Gastrocnemius medialis (tissue), 4 donors: ENCODE measurements at regions not wholly inside any gene's neighbourhood (a gene's known extent, or its start where the extent isn't known, plus 50 kb on each side); places are given as distances from the start of the nearest gene placed in this dataset.
A peak's percentile ranks its signal among the peaks of the same experiment; 100 is the strongest.

Source experiments
- ATAC-seq, 2 donors: fragments of 150-250 bp; one replicate each; pipeline ENCODE4 v1.9.1; 2016
- DNase-seq, 2 donors: peaks; one replicate each; pipeline ENCODE4 v3.0.0-alpha.2; 2019
- H3K27ac ChIP-seq, 4 donors: fragments of 200-600 bp; sonication (generic); 1 replicate in 1 of 4; 2 replicates in 3 of 4; pipeline ENCODE4 v1.5.1; 2016 to 2018; ENCODE audit warnings: mild to moderate bottlenecking in 2 of 4, moderate library complexity in 1 of 4
- H3K27me3 ChIP-seq, 3 donors: fragments of 200-600 bp; sonication (generic) in 2 of 3; 1 replicate in 1 of 3; 2 replicates in 2 of 3; pipeline versions ENCODE4 v1.5.1 to v1.6.0; 2016 to 2019; ENCODE audit warnings: mild to moderate bottlenecking in 1 of 3, moderate library complexity in 1 of 3
- H3K36me3 ChIP-seq, 2 donors: fragments of 200-600 bp; sonication (generic) in 1 of 2; one replicate each; pipeline ENCODE4 v1.5.1; 2017 to 2018
- H3K4me1 ChIP-seq, 2 donors: fragments of 200-600 bp; sonication (generic) in 1 of 2; one replicate each; pipeline ENCODE4 v1.5.1; 2016 to 2017; ENCODE audit warnings: mild to moderate bottlenecking in 2 of 2
- H3K4me3 ChIP-seq, 4 donors: fragments of 200-600 bp; sonication (generic) in 3 of 4; 1 replicate in 1 of 4; 2 replicates in 3 of 4; pipeline ENCODE4 v1.5.1; 2016 to 2019; ENCODE audit warnings: mild to moderate bottlenecking in 2 of 4
- H3K9me3 ChIP-seq, 3 donors: fragments of 200-600 bp; sonication (generic) in 2 of 3; 1 replicate in 1 of 3; 2 replicates in 2 of 3; pipeline ENCODE4 v1.5.1; 2016 to 2019
- CTCF ChIP-seq, 5 experiments: fragments of 450-650 bp in 3 of 5; fragments of 200-600 bp in 2 of 5; sonication (generic) in 2 of 5; IDR thresholded peaks in 4 of 5; conservative IDR thresholded peaks in 1 of 5; 1 replicate in 4 of 5; 2 replicates in 1 of 5; pipeline ENCODE4 v1.5.1; 2016 to 2019; ENCODE audit warnings: antibody characterized with exemption in 5 of 5, mild to moderate bottlenecking in 3 of 5, moderate library complexity in 3 of 5
- POLR2A ChIP-seq, 2 donors: fragments of 450-650 bp; IDR thresholded peaks; one replicate each; pipeline ENCODE4 v1.6.1; 2017; ENCODE audit warnings: antibody characterized with exemption in 2 of 2, mild to moderate bottlenecking in 2 of 2, moderate library complexity in 2 of 2
- in situ Hi-C, 4 donors: fragments of 200-750 bp; cut with MboI; loops; one replicate each; pipeline versions ENCODE4 v1.15.0 to v1.8.0; 2017; ENCODE audit warnings: low sequenced_read_pairs in 4 of 4
- intact Hi-C: fragments of 100-400 bp; cut with DNase I; formaldehyde crosslinking; loops from one replicate; pipeline ENCODE4 v1.15.1; 2023; ENCODE audit warnings: low total_unique reads

GRCh38 chr9:110041452-110041851 lies 166.5 kb downstream of the C9orf152 start:
- DNase-seq (no peak), ATAC-seq (no peak)
- H3K9me3 ChIP-seq = no peaks in the 10 kb centered on the region
- H3K4me3 ChIP-seq = no peak overlapping the region
- no peak for TF ChIP-seq CTCF (IDR thresholded peaks at IDR 0.05 in 4 of 5, conservative IDR thresholded peaks at IDR 0.05 in 1 of 5)
- TF ChIP-seq POLR2A (IDR thresholded peaks at IDR 0.05) = no peak
- peaks cover 7 to 14% of the 10 kb centered on the region in 2 donors for H3K4me1 ChIP-seq
- H3K27me3 ChIP-seq = no peaks in the 10 kb centered on the region
- in situ Hi-C loops (loop anchor here in 1 of 4 donors (10.0 kb wide), 1 partner anchor 57 kb away; no protein-coding TSS in a partner anchor), intact Hi-C loops (no loop called here)
- H3K36me3 ChIP-seq = no peaks in the 10 kb centered on the region
- peak overlapping the region; percentile 3 to 65 (median 35) for H3K27ac ChIP-seq

- peak overlapping the region in 2 of 4 donors; percentile 64 to 71 for H3K4me3 ChIP-seq
- DNase-seq (no peak), ATAC-seq (no peak)
- H3K27ac ChIP-seq = peak overlapping the region in 1 of 4 donors; percentile 78
- peaks cover 9 to 15% (median 14%) of the 10 kb centered on the region in 3 donors for H3K27me3 ChIP-seq
- no peaks in the 10 kb centered on the region for H3K9me3 ChIP-seq
- no peaks in the 10 kb centered on the region for H3K36me3 ChIP-seq
- TF ChIP-seq POLR2A (IDR thresholded peaks at IDR 0.05) = no peak
- H3K4me1 ChIP-seq = peaks cover 0 to 16% of the 10 kb centered on the region in 2 donors
- intact Hi-C loops (loop anchor here (5.0 kb wide), 1 partner anchor 105 kb away; no protein-coding TSS in a partner anchor), in situ Hi-C loops (loop anchor here in 1 of 4 donors (10.0 kb wide), 1 partner anchor 63 kb away; no protein-coding TSS in a partner anchor)
Observed at GRCh38 chr9:110047232-110047954, 160.6 kb downstream of the C9orf152 start.

GRCh38 chr9:110047955-110048402 lies 160.0 kb downstream of the C9orf152 start:
- Histone ChIP-seq H3K27me3 (peaks cover 9 to 15% (median 14%) of the 10 kb centered on the region in 3 donors), H3K36me3 (no peaks in the 10 kb centered on the region), H3K4me1 (peaks cover 0 to 16% of the 10 kb centered on the region in 2 donors), H3K9me3 (no peaks in the 10 kb centered on the region), H3K4me3 (peak overlapping the region; percentile 64 to 74 (median 69)), H3K27ac (peak overlapping the region in 1 of 4 donors; percentile 78)
- no peak for ATAC-seq
- TF ChIP-seq CTCF (IDR thresholded peaks at IDR 0.05 in 4 of 5, conservative IDR thresholded peaks at IDR 0.05 in 1 of 5) = no peak
- TF ChIP-seq POLR2A (IDR thresholded peaks at IDR 0.05) = no peak
- in situ Hi-C loops = loop anchor here in 1 of 4 donors (10.0 kb wide), 1 partner anchor 63 kb away; no protein-coding TSS in a partner anchor
- intact Hi-C loops = loop anchor here (5.0 kb wide), 1 partner anchor 104 kb away; no protein-coding TSS in a partner anchor
- no peak for DNase-seq

GRCh38 chr9:110048403-110048975 lies 159.5 kb downstream of the C9orf152 start:
- H3K27ac ChIP-seq = peak overlapping the region; percentile 68 to 82 (median 78)
- intact Hi-C loops (loop anchor here (5.0 kb wide), 1 partner anchor 104 kb away; no protein-coding TSS in a partner anchor), in situ Hi-C loops (loop anchor here in 1 of 4 donors (10.0 kb wide), 1 partner anchor 64 kb away; no protein-coding TSS in a partner anchor)
- ATAC-seq (peak; percentile 60 to 61), DNase-seq (peak; percentile 30)
- TF ChIP-seq CTCF (IDR thresholded peaks at IDR 0.05 in 4 of 5, conservative IDR thresholded peaks at IDR 0.05 in 1 of 5) (no peak), POLR2A (IDR thresholded peaks at IDR 0.05) (peak; percentile 55 to 84)
- H3K36me3 ChIP-seq = no peaks in the 10 kb centered on the region
- no peaks in the 10 kb centered on the region for H3K9me3 ChIP-seq
- H3K4me3 ChIP-seq = peak overlapping the region; percentile 64 to 74 (median 69)
- peaks cover 0 to 16% of the 10 kb centered on the region in 2 donors for H3K4me1 ChIP-seq
- H3K27me3 ChIP-seq = peaks cover 9 to 15% (median 14%) of the 10 kb centered on the region in 3 donors
